Body of pancreas (tissue), 4 donors: ENCODE measurements at regions not wholly inside any gene's neighbourhood (a gene's known extent, or its start where the extent isn't known, plus 50 kb on each side); places are given as distances from the start of the nearest gene placed in this dataset.

Experiments used
- CTCF ChIP-seq, 7 experiments: fragments of 450-650 bp in 4 of 7; fragments of 200-600 bp in 3 of 7; sonication (generic) in 3 of 7; IDR thresholded peaks; one replicate each; pipeline ENCODE4 v1.5.1; 2016 to 2019; ENCODE audit warnings: antibody characterized with exemption in 7 of 7
- POLR2A ChIP-seq, 3 donors: fragments of 450-650 bp; IDR thresholded peaks; one replicate each; pipeline ENCODE4 v1.6.1; 2016; ENCODE audit warnings: antibody characterized with exemption in 3 of 3, mild to moderate bottlenecking in 2 of 3

DNA sequence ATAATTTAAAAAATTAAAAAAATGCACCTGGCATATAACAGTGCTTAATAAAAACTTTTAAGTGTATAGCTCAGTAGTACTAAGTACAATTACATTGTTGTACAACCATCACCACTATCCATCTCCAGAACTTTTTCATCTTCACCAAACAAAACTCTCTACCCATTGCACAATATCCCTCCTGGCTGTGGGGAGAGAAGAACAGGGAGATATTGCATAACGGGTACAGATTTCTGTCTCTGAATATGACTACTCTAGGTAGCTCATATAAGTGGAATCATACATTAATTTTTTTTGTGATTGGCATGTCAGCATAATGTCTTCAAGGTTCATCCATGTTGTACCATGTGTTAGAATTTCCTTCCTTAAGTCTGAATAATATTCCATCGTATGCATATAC, 91.0 kb upstream of the PLAAT1 start:
- no peak for TF ChIP-seq CTCF (IDR thresholded peaks at IDR 0.05)
- TF ChIP-seq POLR2A (IDR thresholded peaks at IDR 0.05) = no peak
